ENCODE measurements at regions not wholly inside any gene's neighbourhood (a gene's known extent, or its start where the extent isn't known, plus 50 kb on each side); places are given as distances from the start of the nearest gene placed in this dataset.
A peak's percentile ranks its signal among the peaks of the same experiment; 100 is the strongest.

DNA sequence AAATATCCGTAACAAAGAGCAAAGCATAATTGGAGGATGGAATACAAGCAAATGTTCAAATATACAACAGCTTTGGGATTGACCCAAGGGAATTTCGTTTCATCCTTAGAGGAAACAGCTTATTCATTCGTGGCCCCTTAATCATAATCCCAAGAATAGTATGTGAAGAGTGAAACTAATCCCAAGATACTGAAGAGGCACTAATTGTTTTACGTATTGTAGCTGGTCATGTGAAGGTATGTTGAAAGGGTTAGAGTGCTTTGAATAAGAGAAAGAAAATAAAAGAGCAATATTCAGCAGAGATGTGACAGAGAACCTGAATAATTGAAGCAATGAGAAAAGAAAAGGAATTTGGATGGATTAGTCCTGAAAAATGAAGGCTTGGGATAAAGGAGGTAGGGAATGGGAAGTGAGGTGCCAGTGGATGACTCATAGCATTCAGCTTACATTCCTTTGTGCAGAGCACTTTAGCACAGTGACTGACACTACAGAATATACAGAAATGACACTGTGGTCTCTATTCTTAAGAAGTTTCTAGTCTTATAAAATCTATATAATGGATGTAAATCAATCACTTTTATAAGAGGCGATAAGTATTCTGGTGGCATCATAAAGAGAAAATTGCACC is 221.9 kb downstream of the TLR4 start:
- H3K9ac ChIP-seq (ENCODE audit: extremely low read depth, low read length, poor library complexity, severe bottlenecking) = no peak overlapping the region
- no peak overlapping the region for H3K4me3 Mint-ChIP-seq
- no peak for DNase-seq
- H3K4me1 Mint-ChIP-seq = peaks cover 4% of the 10 kb centered on the region
- TF ChIP-seq, protein P1, sequence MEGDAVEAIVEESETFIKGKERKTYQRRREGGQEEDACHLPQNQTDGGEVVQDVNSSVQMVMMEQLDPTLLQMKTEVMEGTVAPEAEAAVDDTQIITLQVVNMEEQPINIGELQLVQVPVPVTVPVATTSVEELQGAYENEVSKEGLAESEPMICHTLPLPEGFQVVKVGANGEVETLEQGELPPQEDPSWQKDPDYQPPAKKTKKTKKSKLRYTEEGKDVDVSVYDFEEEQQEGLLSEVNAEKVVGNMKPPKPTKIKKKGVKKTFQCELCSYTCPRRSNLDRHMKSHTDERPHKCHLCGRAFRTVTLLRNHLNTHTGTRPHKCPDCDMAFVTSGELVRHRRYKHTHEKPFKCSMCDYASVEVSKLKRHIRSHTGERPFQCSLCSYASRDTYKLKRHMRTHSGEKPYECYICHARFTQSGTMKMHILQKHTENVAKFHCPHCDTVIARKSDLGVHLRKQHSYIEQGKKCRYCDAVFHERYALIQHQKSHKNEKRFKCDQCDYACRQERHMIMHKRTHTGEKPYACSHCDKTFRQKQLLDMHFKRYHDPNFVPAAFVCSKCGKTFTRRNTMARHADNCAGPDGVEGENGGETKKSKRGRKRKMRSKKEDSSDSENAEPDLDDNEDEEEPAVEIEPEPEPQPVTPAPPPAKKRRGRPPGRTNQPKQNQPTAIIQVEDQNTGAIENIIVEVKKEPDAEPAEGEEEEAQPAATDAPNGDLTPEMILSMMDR (conservative IDR thresholded peaks at IDR 0.05) = no peak
- no peaks in the 10 kb centered on the region for H3K4me1 ChIP-seq (ENCODE audit: control insufficient read depth, insufficient read depth, low read length)
- no peaks in the 10 kb centered on the region for H3K27me3 ChIP-seq (ENCODE audit: control insufficient read depth, insufficient read depth, low read length, poor library complexity, severe bottlenecking)
- H3K4me3 ChIP-seq (ENCODE audit: low read length) = no peak overlapping the region
- no peaks in the 10 kb centered on the region for H3K27me3 Mint-ChIP-seq (ENCODE audit: insufficient read depth)
- H3K9me3 Mint-ChIP-seq = no peaks in the 10 kb centered on the region
- H3K36me3 Mint-ChIP-seq (ENCODE audit: low read depth) = no peaks in the 10 kb centered on the region
- H3K27ac ChIP-seq (ENCODE audit: low read depth, low read length) = no peak overlapping the region
- WGBS, 2 experiments (ENCODE audit: insufficient coverage in 1 of 2, insufficient read length in 1 of 2) = 73 to 80% methylated on average over 3 to 5 of the region's 5 CpGs
- H3K27ac Mint-ChIP-seq = no peak overlapping the region
- H3K36me3 ChIP-seq (ENCODE audit: control insufficient read depth, insufficient read depth, low read length) = no peaks in the 10 kb centered on the region
- no peaks in the 10 kb centered on the region for H3K9me3 ChIP-seq (ENCODE audit: control insufficient read depth, low read length)

DNA sequence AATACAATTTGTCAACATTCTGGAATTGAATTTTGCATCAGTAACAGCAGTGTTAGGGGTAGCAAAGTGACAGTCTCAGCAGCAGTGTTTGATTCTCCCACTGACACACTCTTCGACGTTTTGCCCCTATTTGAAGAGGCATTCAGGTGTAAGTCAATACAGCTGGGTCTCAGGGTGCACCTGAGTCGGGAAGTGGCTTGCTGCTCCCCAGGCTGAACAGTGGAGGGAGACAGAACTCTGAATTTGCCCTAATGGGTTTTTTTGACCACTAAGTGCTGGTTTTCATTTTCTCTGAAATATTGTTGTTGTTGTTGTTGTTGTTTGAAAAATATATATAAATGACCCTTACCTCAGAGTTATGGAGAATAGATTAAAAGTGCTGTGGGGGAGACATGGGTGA is 223.2 kb downstream of the TLR4 start:
- no peak overlapping the region for H3K9ac ChIP-seq (ENCODE audit: extremely low read depth, low read length, poor library complexity, severe bottlenecking)
- H3K27ac ChIP-seq (ENCODE audit: low read depth, low read length) = no peak overlapping the region
- H3K36me3 Mint-ChIP-seq (ENCODE audit: low read depth) = no peaks in the 10 kb centered on the region
- H3K4me3 ChIP-seq (ENCODE audit: low read length) = no peak overlapping the region
- WGBS, 2 experiments (ENCODE audit: insufficient coverage in 1 of 2, insufficient read length in 1 of 2) = 60 to 65% methylated on average over 2 to 3 of the region's 3 CpGs
- TF ChIP-seq, protein P1 (conservative IDR thresholded peaks at IDR 0.05) = peak; percentile 74
- no peaks in the 10 kb centered on the region for H3K27me3 Mint-ChIP-seq (ENCODE audit: insufficient read depth)
- H3K4me1 Mint-ChIP-seq = peaks cover 4% of the 10 kb centered on the region
- H3K27ac Mint-ChIP-seq = no peak overlapping the region
- no peaks in the 10 kb centered on the region for H3K9me3 ChIP-seq (ENCODE audit: control insufficient read depth, low read length)
- H3K27me3 ChIP-seq (ENCODE audit: control insufficient read depth, insufficient read depth, low read length, poor library complexity, severe bottlenecking) = no peaks in the 10 kb centered on the region
- no peak overlapping the region for H3K4me3 Mint-ChIP-seq
- H3K36me3 ChIP-seq (ENCODE audit: control insufficient read depth, insufficient read depth, low read length) = no peaks in the 10 kb centered on the region
- H3K9me3 Mint-ChIP-seq = no peaks in the 10 kb centered on the region
- no peaks in the 10 kb centered on the region for H3K4me1 ChIP-seq (ENCODE audit: control insufficient read depth, insufficient read depth, low read length)
- DNase-seq = peak; percentile 68

DNA sequence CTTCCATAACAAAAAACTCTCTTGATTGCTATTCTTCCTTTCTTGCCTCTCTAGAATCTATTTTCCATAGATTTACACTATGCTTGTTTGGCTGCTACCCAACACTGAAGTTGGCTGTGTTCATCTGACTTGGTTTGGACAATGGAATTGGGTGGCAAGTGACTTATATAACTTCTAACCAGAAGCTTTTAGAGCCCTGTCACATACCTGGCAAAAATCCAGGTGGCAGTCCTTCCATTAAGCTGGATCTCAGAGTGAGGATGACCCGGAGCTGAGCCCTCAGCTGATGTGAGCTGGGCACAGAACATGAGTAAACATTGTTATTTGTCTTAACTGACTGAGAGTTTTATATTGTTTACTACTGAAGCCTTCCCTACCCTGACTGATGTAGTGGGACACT is 225.7 kb downstream of the TLR4 start:
- H3K36me3 ChIP-seq (ENCODE audit: control insufficient read depth, insufficient read depth, low read length) = no peaks in the 10 kb centered on the region
- no peak overlapping the region for H3K9ac ChIP-seq (ENCODE audit: extremely low read depth, low read length, poor library complexity, severe bottlenecking)
- no peak overlapping the region for H3K27ac Mint-ChIP-seq
- peaks cover 4% of the 10 kb centered on the region for H3K4me1 Mint-ChIP-seq
- H3K4me1 ChIP-seq (ENCODE audit: control insufficient read depth, insufficient read depth, low read length) = no peaks in the 10 kb centered on the region
- no peaks in the 10 kb centered on the region for H3K9me3 ChIP-seq (ENCODE audit: control insufficient read depth, low read length)
- no peaks in the 10 kb centered on the region for H3K36me3 Mint-ChIP-seq (ENCODE audit: low read depth)
- no peaks in the 10 kb centered on the region for H3K27me3 ChIP-seq (ENCODE audit: control insufficient read depth, insufficient read depth, low read length, poor library complexity, severe bottlenecking)
- TF ChIP-seq, protein P1 (conservative IDR thresholded peaks at IDR 0.05) = no peak
- 88 to 100% methylated on average over 1 of the region's 1 CpG for WGBS, 2 experiments (ENCODE audit: insufficient coverage in 1 of 2, insufficient read length in 1 of 2)
- no peak overlapping the region for H3K27ac ChIP-seq (ENCODE audit: low read depth, low read length)
- H3K4me3 Mint-ChIP-seq = no peak overlapping the region
- H3K27me3 Mint-ChIP-seq (ENCODE audit: insufficient read depth) = no peaks in the 10 kb centered on the region
- H3K4me3 ChIP-seq (ENCODE audit: low read length) = no peak overlapping the region
- no peak for DNase-seq
- no peaks in the 10 kb centered on the region for H3K9me3 Mint-ChIP-seq

Measured in endodermal cell (in vitro differentiated cells).